CD14-positive monocyte (primary cell): ENCODE measurements at regions not wholly inside any gene's neighbourhood (a gene's known extent, or its start where the extent isn't known, plus 50 kb on each side); places are given as distances from the start of the nearest gene placed in this dataset.

Experiments used
- DNase-seq, 3 donors: peaks; one replicate each; pipeline ENCODE4 v3.0.0-alpha.2; 2011 to 2022
- H2AFZ ChIP-seq: 2 replicates; pipeline ENCODE4 v1.6.0; 2012; ENCODE audit warnings: mild to moderate bottlenecking, low read depth, low read length, inconsistent platforms; ENCODE audit not compliant: insufficient read depth, poor library complexity, severe bottlenecking
- H3K27ac ChIP-seq, 2 donors: 1 replicate in 1 of 2; 2 replicates in 1 of 2; pipeline ENCODE4 v1.5.1; 2012 to 2013; ENCODE audit warnings: low read length in 2 of 2, control low read depth in 1 of 2, inconsistent platforms in 1 of 2, low read depth in 1 of 2, mild to moderate bottlenecking in 1 of 2
- H3K27me3 ChIP-seq, 2 donors: one replicate each; pipeline versions ENCODE4 v1.6.0 to v1.6.1; 2011 to 2013; ENCODE audit warnings: low read length in 2 of 2; ENCODE audit not compliant: control insufficient read depth in 2 of 2, insufficient read depth in 2 of 2
- H3K36me3 ChIP-seq, 2 donors: replicated peaks in 1 of 2; 1 replicate in 1 of 2; 2 replicates in 1 of 2; pipeline versions ENCODE4 v1.5.1 to v1.6.1; 2012 to 2013; ENCODE audit warnings: low read length in 2 of 2, control low read depth in 1 of 2, inconsistent platforms in 1 of 2, mild to moderate bottlenecking in 1 of 2; ENCODE audit not compliant: insufficient read depth in 2 of 2, control insufficient read depth in 1 of 2
- H3K4me1 ChIP-seq, 2 donors: 1 replicate in 1 of 2; 2 replicates in 1 of 2; pipeline versions ENCODE4 v1.5.1 to v1.6.1; 2012 to 2013; ENCODE audit warnings: low read length in 2 of 2, control low read depth in 1 of 2, inconsistent platforms in 1 of 2, mild to moderate bottlenecking in 1 of 2, moderate library complexity in 1 of 2; ENCODE audit not compliant: insufficient read depth in 2 of 2, control insufficient read depth in 1 of 2
- H3K4me2 ChIP-seq: replicated peaks from 2 replicates; pipeline ENCODE3; 2012; ENCODE audit warnings: low read length, moderate library complexity, mild to moderate bottlenecking; ENCODE audit not compliant: poor library complexity, severe bottlenecking; ENCODE audit errors: extremely low read depth
- H3K4me3 ChIP-seq, 3 experiments: fragments of 200-600 bp in 1 of 3; sonication (generic) in 1 of 3; replicated peaks in 1 of 3; 1 replicate in 2 of 3; 2 replicates in 1 of 3; pipeline ENCODE4 v1.5.1; 2011 to 2013; ENCODE audit warnings: low read length in 3 of 3, mild to moderate bottlenecking in 3 of 3, control low read depth in 2 of 3, low read depth in 2 of 3, inconsistent platforms in 1 of 3, moderate library complexity in 1 of 3
- H3K79me2 ChIP-seq: 2 replicates; pipeline ENCODE4 v1.6.0; 2012; ENCODE audit warnings: mild to moderate bottlenecking, control low read depth, inconsistent platforms, low read length, moderate library complexity; ENCODE audit not compliant: insufficient read depth
- H3K9ac ChIP-seq: 2 replicates; pipeline ENCODE4 v1.6.0; 2017; ENCODE audit warnings: low read length, mild to moderate bottlenecking; ENCODE audit not compliant: insufficient read depth, poor library complexity, severe bottlenecking
- H3K9me3 ChIP-seq, 2 donors: replicated peaks in 1 of 2; 1 replicate in 1 of 2; 2 replicates in 1 of 2; pipeline versions ENCODE4 v1.5.1 to v1.6.1; 2012 to 2013; ENCODE audit warnings: low read length in 2 of 2, control low read depth in 1 of 2; ENCODE audit not compliant: control insufficient read depth in 1 of 2, insufficient read depth in 1 of 2
- H4K20me1 ChIP-seq: 2 replicates; pipeline ENCODE4 v1.6.0; 2012; ENCODE audit warnings: mild to moderate bottlenecking, low read length, control low read depth, moderate library complexity; ENCODE audit not compliant: insufficient read depth
- H3K27ac Mint-ChIP-seq, 7 donors: one replicate each; pipeline ENCODE4 v1.8.0; 2020; ENCODE audit warnings: mild to moderate bottlenecking in 7 of 7, mixed read lengths in 7 of 7, moderate library complexity in 6 of 7, inconsistent platforms in 2 of 7
- H3K27me3 Mint-ChIP-seq, 3 donors: one replicate each; pipeline ENCODE4 v1.8.0; 2021 to 2022; ENCODE audit warnings: low read depth in 3 of 3, mild to moderate bottlenecking in 3 of 3, mixed read lengths in 3 of 3, moderate library complexity in 3 of 3, inconsistent platforms in 1 of 3
- H3K36me3 Mint-ChIP-seq, 2 donors: one replicate each; pipeline ENCODE4 v1.8.0; 2020; ENCODE audit warnings: mixed read lengths in 2 of 2, inconsistent platforms in 1 of 2, mild to moderate bottlenecking in 1 of 2
- H3K4me1 Mint-ChIP-seq: one replicate; pipeline ENCODE4 v1.8.0; 2020; ENCODE audit warnings: mild to moderate bottlenecking, mixed read lengths
- H3K4me3 Mint-ChIP-seq, 2 donors: one replicate each; pipeline ENCODE4 v1.8.0; 2020; ENCODE audit warnings: mild to moderate bottlenecking in 2 of 2, mixed read lengths in 2 of 2, moderate library complexity in 1 of 2
- H3K9me3 Mint-ChIP-seq, 7 donors: one replicate each; pipeline ENCODE4 v1.8.0; 2020 to 2022; ENCODE audit warnings: mixed read lengths in 7 of 7, mild to moderate bottlenecking in 6 of 7, moderate library complexity in 6 of 7, inconsistent platforms in 2 of 7
- CTCF ChIP-seq: fragments of 200-600 bp; IDR thresholded peaks from one replicate; pipeline ENCODE4 v1.8.0; 2022; ENCODE audit warnings: antibody characterized with exemption, mild to moderate bottlenecking
- WGBS: methylation state at CpG from one replicate; pipeline ENCODE4 v1.1.5; 2013; ENCODE audit warnings: missing lambda C conversion rate; ENCODE audit not compliant: insufficient coverage; 5-methylcytosine and 5-hydroxymethylcytosine counted together
- intact Hi-C, 2 donors: fragments of 100-400 bp; cut with micrococcal nuclease; formaldehyde crosslinking; loops; one replicate each; pipeline versions ENCODE4 v1.15.0 to v1.15.1; 2023

- Histone ChIP-seq H3K4me2 (no peak overlapping the region), H4K20me1 (no peaks in the 10 kb centered on the region), H3K79me2 (no peaks in the 10 kb centered on the region), H3K4me1 (no peaks in the 10 kb centered on the region), H3K27ac (no peak overlapping the region), H2AFZ (no peak overlapping the region), H3K27me3 (no peaks in the 10 kb centered on the region), H3K9me3 (no peaks in the 10 kb centered on the region), H3K4me3 (no peak overlapping the region), H3K36me3 (no peaks in the 10 kb centered on the region), H3K9ac (no peak overlapping the region)
- WGBS, result 96% methylated on average over 7 of the region's 7 CpGs
- TF ChIP-seq CTCF, result no peak
- H3K27ac Mint-ChIP-seq, result no peak overlapping the region
- intact Hi-C loops, result no loop called here
- H3K4me3 Mint-ChIP-seq, result no peak overlapping the region
- no peaks in the 10 kb centered on the region for H3K36me3 Mint-ChIP-seq
- peaks cover 0 to 2% (median 2%) of the 10 kb centered on the region in 7 donors for H3K9me3 Mint-ChIP-seq
- no peaks in the 10 kb centered on the region for H3K4me1 Mint-ChIP-seq
- H3K27me3 Mint-ChIP-seq, result peaks cover 0 to 3% (median 2%) of the 10 kb centered on the region in 3 donors
- DNase-seq, result no peak
These were observed 657.8 kb downstream of the TLE1 start for GRCh38 chr9:81031422-81032029.

DNA sequence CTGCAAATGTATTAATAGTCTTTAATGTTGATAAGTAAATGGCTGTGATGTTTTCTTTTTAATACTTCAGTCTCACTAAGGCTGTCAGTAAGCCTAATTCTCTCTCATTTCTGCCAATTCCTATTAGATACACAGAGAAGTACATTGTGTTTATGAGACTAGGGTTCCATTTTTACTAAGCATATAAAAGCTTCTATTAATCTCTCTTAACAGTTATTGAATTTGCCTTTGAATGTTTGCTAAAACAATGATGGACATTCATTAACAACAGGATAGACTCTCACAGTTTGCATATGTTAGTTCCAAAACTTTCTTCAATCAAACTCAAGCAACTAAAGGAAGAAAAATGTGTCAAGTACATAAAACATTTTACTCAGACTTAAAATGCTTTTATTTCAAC is 659.3 kb downstream of the TLE1 start:
- no peaks in the 10 kb centered on the region for H3K36me3 ChIP-seq
- Mint-ChIP-seq H3K4me3 (no peak overlapping the region), H3K27ac (no peak overlapping the region), H3K36me3 (no peaks in the 10 kb centered on the region), H3K4me1 (no peaks in the 10 kb centered on the region), H3K9me3 (peaks cover 0 to 2% (median 0%) of the 10 kb centered on the region in 7 donors), H3K27me3 (peaks cover 0 to 3% (median 2%) of the 10 kb centered on the region in 3 donors)
- no peak for DNase-seq
- H3K79me2 ChIP-seq, result no peaks in the 10 kb centered on the region
- H4K20me1 ChIP-seq, result no peaks in the 10 kb centered on the region
- H3K27ac ChIP-seq, result no peak overlapping the region
- no peaks in the 10 kb centered on the region for H3K9me3 ChIP-seq
- no peaks in the 10 kb centered on the region for H3K27me3 ChIP-seq
- TF ChIP-seq CTCF, result no peak
- no peak overlapping the region for H3K4me3 ChIP-seq
- H3K9ac ChIP-seq, result no peak overlapping the region
- intact Hi-C loops, result no loop called here
- no peak overlapping the region for H3K4me2 ChIP-seq
- no peaks in the 10 kb centered on the region for H3K4me1 ChIP-seq
- no peak overlapping the region for H2AFZ ChIP-seq
